Astrocyte (in vitro differentiated cells and primary cell): ENCODE measurements at regions not wholly inside any gene's neighbourhood (a gene's known extent, or its start where the extent isn't known, plus 50 kb on each side); places are given as distances from the start of the nearest gene placed in this dataset.
"Not testable (repeated sequence)": the region's sequence is repeated elsewhere in the genome, so short reads cannot be mapped to it uniquely, and the experiment has no call there.

Experiments
- EZH2 ChIP-seq: IDR thresholded peaks from 2 replicates; pipeline ENCODE4 v1.6.1; 2012; ENCODE audit warnings: mild to moderate bottlenecking, low read length, inconsistent platforms; ENCODE audit not compliant: insufficient read depth
- TF ChIP-seq, protein P1 (sequence below): IDR thresholded peaks from 2 replicates; pipeline ENCODE4 v1.5.1; 2011; ENCODE audit warnings: low read depth, mild to moderate bottlenecking, inconsistent platforms, low read length, moderate library complexity; ENCODE audit not compliant: insufficient read depth

DNA sequence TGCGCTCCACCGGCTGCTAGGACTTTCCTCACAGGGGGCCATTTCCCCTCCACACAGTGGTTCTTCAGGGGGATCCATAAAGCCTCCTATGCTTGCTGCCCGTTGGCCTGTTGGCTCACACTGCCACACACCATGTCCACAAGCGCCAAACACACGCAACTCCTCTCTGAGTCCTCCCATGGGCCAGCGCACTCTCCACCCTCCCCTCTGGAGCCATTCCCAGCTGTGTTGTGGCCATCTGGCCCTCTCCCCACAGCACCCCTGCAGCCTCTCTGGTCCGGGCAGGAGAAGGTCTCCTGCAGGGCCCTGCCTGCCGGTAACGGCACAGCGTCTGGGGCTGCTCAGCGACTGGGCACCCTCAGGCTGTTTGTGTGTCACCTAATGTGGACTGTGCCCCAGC lies 4473.3 kb upstream of the OR11H1 start:
- TF ChIP-seq, protein P1, sequence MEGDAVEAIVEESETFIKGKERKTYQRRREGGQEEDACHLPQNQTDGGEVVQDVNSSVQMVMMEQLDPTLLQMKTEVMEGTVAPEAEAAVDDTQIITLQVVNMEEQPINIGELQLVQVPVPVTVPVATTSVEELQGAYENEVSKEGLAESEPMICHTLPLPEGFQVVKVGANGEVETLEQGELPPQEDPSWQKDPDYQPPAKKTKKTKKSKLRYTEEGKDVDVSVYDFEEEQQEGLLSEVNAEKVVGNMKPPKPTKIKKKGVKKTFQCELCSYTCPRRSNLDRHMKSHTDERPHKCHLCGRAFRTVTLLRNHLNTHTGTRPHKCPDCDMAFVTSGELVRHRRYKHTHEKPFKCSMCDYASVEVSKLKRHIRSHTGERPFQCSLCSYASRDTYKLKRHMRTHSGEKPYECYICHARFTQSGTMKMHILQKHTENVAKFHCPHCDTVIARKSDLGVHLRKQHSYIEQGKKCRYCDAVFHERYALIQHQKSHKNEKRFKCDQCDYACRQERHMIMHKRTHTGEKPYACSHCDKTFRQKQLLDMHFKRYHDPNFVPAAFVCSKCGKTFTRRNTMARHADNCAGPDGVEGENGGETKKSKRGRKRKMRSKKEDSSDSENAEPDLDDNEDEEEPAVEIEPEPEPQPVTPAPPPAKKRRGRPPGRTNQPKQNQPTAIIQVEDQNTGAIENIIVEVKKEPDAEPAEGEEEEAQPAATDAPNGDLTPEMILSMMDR, result not testable (repeated sequence)
- not testable (repeated sequence) for TF ChIP-seq EZH2
